Embryonic facial prominence (tissue), 1 donor: ENCODE measurements at regions not wholly inside any gene's neighbourhood (a gene's known extent, or its start where the extent isn't known, plus 50 kb on each side); places are given as distances from the start of the nearest gene placed in this dataset.
"Not testable (repeated sequence)": the region's sequence is repeated elsewhere in the genome, so short reads cannot be mapped to it uniquely, and the experiment has no call there.

Experiments used
- DNase-seq: peaks from one replicate; pipeline ENCODE4 v3.0.0-alpha.2; 2016; ENCODE audit errors: extremely low spot score

DNA sequence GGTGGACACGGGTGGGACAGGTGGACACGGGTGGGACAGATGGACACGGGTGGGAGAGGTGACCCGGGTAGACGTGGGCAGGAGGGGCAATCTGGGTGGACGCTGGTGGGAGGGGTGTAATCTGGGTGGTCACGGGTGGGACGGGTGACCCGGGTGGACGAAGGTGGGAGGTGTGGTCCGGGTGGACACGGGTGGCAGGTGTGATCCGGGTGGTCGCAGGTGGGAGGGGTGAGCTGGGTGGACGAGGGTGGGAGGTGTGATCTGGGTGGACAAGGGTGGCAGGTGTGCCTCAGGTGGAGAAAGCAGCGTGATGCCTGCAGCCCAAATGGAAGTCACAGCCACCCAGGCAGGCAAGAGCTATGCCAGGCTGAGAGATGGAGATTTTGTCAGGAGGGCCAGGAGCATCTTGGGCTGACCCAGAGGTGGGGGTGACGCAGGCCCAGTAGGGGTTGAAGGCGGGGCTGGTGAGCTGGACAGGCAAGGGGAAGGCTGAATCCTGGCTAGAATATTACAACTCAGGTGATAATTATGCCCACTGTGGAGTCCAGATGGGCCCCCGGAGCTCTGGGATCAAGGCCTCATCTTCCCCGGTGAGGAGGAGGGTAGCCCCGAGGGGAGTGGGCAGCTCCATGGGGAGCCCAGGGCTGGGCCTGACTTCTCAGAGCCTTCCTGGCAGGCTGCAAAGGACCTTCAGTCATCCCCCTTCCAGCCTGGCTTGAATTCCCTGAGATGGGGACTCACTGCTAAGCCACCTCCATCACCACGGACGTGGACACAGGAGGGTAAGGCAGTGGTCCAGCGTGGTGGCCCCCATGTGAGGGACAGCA is 100.0 kb downstream of the ADRA2C start:
- no peak for DNase-seq

GRCh38 chr4:3866813-3867129 is 100.6 kb downstream of the ADRA2C start:
- no peak for DNase-seq

- DNase-seq = no peak
Observed at GRCh38 chr4:3867403-3868100, 101.4 kb downstream of the ADRA2C start.

DNA sequence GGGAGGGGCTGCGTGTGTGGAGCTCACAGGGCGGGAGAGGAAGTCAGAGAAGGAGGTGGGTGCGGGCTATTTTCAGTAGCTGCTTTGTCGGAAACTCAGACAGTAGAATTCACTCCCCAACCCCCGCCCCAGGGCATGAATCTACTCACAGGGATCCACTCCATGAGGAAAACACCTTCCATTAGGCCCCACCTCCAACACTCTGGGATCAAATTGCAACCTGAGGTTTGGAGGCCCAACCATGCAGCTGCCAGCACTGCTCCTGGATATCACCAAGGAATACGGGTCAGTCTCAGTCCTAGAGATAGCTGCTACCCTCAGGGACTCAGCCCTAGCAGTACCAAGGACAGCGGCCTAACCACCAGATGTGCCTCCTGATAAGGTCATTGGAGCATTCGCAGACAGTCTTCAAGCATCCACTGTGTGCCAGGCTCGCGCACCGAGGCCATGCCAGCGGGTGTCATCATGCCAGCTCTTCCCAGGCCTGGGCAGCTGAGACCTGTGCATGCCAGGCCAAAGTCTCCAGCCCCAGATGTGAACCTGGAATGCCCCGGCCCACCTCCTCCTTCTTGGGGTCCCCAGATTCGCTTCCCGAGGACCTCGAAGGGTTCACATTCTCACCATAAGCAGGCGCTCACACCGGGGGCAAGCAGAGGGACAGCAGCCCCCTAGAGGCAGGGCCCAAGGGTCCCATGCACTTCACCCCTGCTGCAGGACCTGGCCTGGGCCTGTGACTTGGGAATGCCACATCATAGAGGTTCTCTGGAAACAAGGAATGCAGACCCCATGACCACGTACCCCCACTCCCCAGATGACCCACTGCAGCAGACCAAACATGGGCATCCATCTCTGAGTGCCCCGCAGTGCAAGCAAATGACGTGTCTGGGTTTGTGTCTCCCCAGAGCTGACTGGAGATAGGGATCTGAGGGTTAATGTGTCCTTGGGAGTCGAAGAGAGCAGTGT is 102.3 kb downstream of the ADRA2C start:
- DNase-seq = no peak

GRCh38 chr4:3869174-3869572 is 103.0 kb downstream of the ADRA2C start:
- no peak for DNase-seq

DNA sequence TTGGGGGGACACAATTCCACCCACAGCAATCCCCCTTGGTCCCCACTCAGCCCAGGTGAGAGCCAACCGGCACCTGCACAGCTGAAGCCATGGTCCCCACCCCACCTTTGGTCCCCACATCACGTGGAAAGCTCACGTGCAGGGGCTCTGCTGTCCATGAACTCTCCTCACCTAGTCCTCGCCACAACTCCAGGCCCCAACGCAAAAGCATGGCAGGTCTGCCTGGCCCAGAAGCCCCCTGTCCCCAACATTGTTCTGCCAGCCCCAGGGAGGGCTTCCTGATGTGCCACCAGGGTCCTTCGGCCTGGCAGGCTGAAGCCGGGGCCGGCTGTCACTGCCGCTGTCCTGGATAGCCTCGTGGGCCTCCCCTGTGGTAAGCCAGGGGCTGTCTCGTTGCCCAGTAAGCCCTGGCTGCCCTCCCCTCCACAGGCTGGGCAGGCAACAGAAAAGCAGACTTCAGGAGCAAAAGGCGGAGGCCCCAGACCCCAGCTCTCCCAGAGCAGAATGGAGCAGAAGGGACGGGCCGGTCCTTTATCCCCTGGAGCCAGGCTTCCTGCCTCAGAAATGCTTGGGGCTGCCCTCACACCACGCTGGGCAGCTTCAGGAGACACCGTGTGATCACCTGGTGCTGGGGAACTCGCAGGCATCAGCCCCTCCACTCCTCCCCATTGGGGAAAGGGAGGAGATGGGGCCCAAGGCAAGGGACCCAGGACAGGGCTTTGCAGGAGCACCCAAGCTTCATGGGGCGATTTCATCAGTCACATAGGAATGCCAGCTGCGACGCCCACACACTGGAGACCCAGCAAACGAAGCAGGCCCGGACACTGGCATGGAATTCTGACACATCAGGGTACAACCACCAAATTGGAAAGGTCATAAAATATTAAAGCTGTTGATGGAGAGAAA is 103.7 kb downstream of the ADRA2C start:
- DNase-seq = no peak

DNA sequence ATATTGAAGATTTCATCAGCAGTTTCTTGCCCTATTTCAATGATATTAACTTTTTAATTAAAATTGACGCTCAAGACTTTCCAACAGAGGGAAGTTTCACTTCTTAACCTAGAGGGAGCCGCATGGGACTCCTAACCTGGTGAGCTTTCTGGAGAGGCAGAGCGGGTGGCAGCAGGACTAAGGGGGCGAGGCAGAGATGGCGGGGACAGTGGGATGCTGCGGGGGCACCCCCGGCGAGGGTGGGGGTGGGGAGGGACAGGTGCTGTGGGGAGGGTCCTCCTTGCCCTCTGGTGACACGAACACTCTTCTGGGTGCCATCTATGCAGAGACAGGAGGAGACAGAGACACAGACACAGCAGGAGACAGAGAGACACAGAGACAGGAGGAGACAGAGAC is 104.4 kb downstream of the ADRA2C start:
- no peak for DNase-seq

DNA sequence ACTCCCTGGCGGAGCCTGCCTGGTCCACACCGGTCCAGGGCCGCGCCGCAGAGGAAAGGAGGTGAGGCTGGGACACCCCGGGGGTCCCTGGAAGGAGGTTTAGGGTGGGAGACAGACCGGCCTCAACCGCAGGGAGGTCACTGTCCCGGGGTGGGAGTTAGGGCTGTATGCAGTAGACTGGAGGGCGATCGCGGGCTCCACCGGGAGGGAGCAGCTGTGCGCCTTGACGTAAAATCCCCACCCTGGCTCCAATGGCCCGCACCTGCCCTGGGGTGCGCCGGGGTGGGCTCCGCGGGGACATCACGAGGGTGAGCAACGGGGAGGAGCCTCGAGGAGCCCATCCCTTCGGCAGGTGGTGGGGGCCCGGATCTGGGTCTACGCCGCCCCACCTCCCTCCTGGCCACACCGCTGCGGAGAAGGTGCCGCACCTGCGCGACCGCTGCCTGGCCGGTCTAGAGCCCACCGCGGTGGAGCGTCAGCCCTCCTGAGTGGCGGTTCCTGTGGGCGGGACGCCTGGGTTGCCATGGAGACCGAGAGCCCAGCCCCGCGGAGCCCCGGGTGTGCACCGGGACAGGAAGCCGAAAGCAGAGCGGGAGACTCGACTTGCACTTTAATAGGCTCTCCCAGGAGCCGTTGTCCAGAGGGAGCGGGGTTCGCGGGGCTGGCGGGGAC is 105.1 kb downstream of the ADRA2C start:
- DNase-seq = no peak

- no peak for DNase-seq
Observed at GRCh38 chr4:3871881-3872833, 106.0 kb downstream of the ADRA2C start.

GRCh38 chr4:3872834-3873313 is 106.7 kb downstream of the ADRA2C start:
- DNase-seq = no peak

GRCh38 chr4:3873408-3874027 is 107.3 kb downstream of the ADRA2C start:
- DNase-seq = no peak

GRCh38 chr4:3874028-3874415 is 107.8 kb downstream of the ADRA2C start:
- DNase-seq = no peak

DNA sequence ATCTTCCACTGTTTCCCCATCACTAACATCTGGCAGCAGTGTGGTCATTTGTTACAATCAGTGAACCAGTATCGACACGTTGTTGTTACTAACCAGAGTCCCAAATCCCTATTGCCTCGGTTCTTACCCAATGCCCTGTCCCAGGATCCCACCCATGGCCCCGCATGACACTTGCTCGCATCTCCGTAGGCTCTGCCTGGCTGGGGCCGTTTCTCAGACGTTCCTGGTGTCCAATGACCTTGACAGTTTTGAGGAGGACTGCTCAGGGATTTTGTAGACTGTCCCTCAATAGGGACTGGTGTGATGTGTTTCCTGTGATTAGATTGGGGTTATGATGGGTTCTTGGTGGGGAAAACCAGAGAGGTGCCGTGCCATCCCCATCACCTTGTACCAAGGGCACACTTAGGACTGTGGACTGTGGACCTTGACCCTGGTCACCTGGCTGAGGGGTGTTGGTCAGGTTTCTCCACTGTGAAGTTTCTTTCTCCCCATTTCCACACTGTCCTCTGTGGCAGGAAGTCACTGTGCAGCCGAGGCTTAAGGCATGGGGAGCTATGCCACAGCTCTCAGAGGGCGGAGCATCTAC is 108.4 kb downstream of the ADRA2C start:
- DNase-seq = no peak

GRCh38 chr4:3875466-3875865 is 109.3 kb downstream of the ADRA2C start:
- no peak for DNase-seq

DNA sequence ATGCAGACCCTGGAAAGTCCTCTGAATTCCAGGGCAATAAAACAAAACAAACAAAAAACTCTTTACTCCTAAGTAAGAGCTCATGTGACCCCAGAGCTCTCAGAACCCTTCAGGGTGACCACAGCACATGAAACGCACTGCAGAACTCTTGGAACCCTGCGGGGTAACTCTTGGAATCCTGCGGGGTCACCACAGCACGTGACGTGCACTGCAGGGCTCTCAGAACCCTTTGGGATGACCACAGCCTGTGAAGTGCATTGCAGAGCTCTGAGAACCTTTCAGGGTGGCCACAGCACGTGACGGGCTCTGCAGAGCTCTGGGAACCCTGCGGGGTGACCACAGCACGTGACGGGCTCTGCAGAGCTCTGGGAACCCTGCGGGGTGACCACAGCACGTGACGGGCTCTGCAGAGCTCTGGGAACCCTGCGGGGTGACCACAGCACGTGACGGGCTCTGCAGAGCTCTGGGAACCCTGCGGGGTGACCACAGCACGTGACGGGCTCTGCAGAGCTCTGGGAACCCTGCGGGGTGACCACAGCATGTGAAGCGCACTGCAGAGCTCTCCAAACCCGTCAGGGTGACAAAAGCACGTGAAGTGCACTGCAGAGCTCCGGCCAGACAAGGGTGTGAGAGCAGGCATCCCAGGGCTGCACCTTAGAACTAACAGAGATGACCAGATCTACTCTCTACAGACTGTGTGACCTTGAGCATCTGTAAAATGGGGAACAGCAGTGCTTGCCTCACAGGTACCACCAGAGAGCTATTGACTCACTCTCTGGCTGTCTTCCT is 110.1 kb downstream of the ADRA2C start:
- DNase-seq = not testable (repeated sequence)

GRCh38 chr4:3877236-3877635 is 111.1 kb downstream of the ADRA2C start:
- no peak for DNase-seq

DNA sequence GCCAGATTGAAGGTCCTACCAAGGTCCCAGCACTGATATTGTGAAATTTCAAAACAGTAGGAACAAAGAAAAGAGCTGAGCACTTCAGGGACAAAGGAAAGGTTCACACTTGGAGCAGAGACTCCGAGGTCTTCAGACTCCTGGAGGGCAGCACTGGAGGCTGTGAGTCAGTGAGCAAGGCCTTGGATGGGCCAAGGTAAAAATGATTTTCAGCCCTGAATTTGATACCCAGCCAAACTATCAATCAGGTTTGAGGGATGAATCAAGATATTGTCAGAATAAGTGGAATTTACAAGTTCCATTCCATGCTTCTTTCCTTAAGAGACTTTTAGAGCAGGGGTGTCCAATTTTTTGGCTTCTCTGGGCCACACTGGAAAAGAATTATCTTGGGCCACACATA is 111.7 kb downstream of the ADRA2C start:
- no peak for DNase-seq

- DNase-seq = no peak
Observed at GRCh38 chr4:3878678-3879077, 112.5 kb downstream of the ADRA2C start.
